Keratinocyte (primary cell): ENCODE measurements at regions not wholly inside any gene's neighbourhood (a gene's known extent, or its start where the extent isn't known, plus 50 kb on each side); places are given as distances from the start of the nearest gene placed in this dataset.

ENCODE experiments used
- EZH2 ChIP-seq: IDR thresholded peaks from one replicate; pipeline ENCODE4 v1.6.1; 2012; ENCODE audit warnings: inconsistent platforms, mild to moderate bottlenecking, low read length, moderate library complexity
- TF ChIP-seq, protein P1 (sequence below), 3 experiments: IDR thresholded peaks in 1 of 3; conservative IDR thresholded peaks in 1 of 3; optimal IDR thresholded peaks in 1 of 3; 2 replicates in 2 of 3; 3 replicates in 1 of 3; pipeline versions ENCODE3 to v1.5.1; 2011; ENCODE audit warnings: low read length in 3 of 3, mild to moderate bottlenecking in 3 of 3, moderate library complexity in 2 of 3, control low read depth in 1 of 3, inconsistent platforms in 1 of 3; ENCODE audit not compliant: insufficient read depth in 2 of 3; ENCODE audit errors: extremely low read depth in 1 of 3

DNA sequence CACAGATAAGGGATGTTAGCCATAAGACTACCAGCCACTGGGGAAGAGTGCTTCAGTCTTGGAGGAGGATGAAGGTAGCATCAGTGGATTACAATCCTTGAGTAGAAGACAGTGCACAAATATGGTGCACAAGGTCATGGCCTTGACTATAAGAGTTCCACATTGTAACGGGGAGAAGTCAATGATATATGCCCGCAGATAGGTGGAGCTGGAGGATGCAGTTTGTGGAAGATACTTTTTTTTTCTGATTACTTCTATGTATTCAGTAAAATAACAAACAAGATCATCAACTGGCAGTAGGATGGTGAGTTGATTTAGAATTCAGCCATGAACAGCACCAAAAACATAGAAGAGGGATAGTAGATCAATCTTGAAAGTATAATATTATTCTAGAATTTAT is 926.8 kb upstream of the MIR17HG start:
- TF ChIP-seq, protein P1, sequence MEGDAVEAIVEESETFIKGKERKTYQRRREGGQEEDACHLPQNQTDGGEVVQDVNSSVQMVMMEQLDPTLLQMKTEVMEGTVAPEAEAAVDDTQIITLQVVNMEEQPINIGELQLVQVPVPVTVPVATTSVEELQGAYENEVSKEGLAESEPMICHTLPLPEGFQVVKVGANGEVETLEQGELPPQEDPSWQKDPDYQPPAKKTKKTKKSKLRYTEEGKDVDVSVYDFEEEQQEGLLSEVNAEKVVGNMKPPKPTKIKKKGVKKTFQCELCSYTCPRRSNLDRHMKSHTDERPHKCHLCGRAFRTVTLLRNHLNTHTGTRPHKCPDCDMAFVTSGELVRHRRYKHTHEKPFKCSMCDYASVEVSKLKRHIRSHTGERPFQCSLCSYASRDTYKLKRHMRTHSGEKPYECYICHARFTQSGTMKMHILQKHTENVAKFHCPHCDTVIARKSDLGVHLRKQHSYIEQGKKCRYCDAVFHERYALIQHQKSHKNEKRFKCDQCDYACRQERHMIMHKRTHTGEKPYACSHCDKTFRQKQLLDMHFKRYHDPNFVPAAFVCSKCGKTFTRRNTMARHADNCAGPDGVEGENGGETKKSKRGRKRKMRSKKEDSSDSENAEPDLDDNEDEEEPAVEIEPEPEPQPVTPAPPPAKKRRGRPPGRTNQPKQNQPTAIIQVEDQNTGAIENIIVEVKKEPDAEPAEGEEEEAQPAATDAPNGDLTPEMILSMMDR (optimal IDR thresholded peaks at IDR 0.05 in 1 of 3, IDR thresholded peaks at IDR 0.05 in 1 of 3, conservative IDR thresholded peaks at IDR 0.05 in 1 of 3; ENCODE audit: extremely low read depth in 1 of 3, insufficient read depth in 2 of 3, low read length in 3 of 3), result peak in 2 of 3 experiments; percentile 18 to 44
- TF ChIP-seq EZH2, result no peak
